ENCODE measurements at regions not wholly inside any gene's neighbourhood (a gene's known extent, or its start where the extent isn't known, plus 50 kb on each side); places are given as distances from the start of the nearest gene placed in this dataset.

DNA sequence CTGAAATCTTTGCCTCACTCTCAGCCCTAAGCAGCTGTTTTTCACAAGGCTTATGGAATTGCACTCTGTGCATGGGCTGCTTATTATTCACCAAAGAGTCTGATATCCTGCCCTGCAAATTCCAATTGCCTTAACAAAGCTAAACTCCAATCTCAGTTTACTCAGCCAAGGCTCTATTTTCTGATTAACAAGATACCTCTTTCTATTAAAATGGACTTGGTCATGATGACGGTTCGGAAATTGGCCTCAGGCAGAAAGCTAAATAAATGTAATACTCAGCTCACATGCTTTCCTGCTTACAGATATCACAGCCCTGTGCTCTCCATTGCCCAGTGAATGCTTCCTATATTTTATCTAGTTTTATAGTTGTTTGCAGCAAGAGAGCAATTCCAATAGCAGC is 1270.8 kb downstream of the PCDH9 start:
- no peaks in the 10 kb centered on the region for H3K27me3 ChIP-seq
- WGBS, 2 donors = 71 to 82% methylated on average over 2 of the region's 2 CpGs
- no peak for TF ChIP-seq POLR2A (IDR thresholded peaks at IDR 0.05)
- no peak for TF ChIP-seq EP300 (IDR thresholded peaks at IDR 0.05)
- TF ChIP-seq, protein P1, sequence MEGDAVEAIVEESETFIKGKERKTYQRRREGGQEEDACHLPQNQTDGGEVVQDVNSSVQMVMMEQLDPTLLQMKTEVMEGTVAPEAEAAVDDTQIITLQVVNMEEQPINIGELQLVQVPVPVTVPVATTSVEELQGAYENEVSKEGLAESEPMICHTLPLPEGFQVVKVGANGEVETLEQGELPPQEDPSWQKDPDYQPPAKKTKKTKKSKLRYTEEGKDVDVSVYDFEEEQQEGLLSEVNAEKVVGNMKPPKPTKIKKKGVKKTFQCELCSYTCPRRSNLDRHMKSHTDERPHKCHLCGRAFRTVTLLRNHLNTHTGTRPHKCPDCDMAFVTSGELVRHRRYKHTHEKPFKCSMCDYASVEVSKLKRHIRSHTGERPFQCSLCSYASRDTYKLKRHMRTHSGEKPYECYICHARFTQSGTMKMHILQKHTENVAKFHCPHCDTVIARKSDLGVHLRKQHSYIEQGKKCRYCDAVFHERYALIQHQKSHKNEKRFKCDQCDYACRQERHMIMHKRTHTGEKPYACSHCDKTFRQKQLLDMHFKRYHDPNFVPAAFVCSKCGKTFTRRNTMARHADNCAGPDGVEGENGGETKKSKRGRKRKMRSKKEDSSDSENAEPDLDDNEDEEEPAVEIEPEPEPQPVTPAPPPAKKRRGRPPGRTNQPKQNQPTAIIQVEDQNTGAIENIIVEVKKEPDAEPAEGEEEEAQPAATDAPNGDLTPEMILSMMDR (IDR thresholded peaks at IDR 0.05) = no peak
- H3K36me3 ChIP-seq = no peaks in the 10 kb centered on the region
- H3K27ac ChIP-seq = no peak overlapping the region
- H3K4me1 ChIP-seq = no peaks in the 10 kb centered on the region
- no peak for DNase-seq (ENCODE audit: low spot score in 2 of 2)
- H3K9me3 ChIP-seq = peaks cover 0 to 7% (median 3%) of the 10 kb centered on the region in 4 donors
- no peak overlapping the region for H3K4me3 ChIP-seq

DNA sequence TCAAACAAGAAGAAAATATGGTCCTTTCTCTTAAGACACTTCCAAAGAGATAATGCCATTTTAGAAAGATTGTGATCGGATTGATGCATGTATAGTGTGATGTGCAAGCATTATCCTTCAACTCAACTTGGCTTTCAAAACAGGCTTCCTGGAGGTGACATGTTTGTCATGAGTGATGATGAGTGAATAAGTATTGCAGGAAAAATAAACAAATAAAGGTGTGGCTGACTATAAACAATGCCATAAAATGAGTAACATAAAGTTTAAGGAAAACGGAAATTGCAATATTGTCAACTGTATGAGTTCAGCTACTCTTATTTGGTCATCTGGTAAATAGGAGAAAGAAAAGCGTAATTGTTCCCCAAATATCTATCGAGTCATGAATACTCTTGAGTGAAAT is 1283.7 kb downstream of the PCDH9 start:
- no peak for DNase-seq (ENCODE audit: low spot score in 2 of 2)
- Histone ChIP-seq H3K27ac (no peak overlapping the region), H3K9me3 (no peaks in the 10 kb centered on the region), H3K27me3 (no peaks in the 10 kb centered on the region), H3K4me1 (peaks cover 0 to 4% (median 0%) of the 10 kb centered on the region in 4 donors), H3K36me3 (no peaks in the 10 kb centered on the region), H3K4me3 (no peak overlapping the region)
- TF ChIP-seq POLR2A (IDR thresholded peaks at IDR 0.05) (no peak), EP300 (IDR thresholded peaks at IDR 0.05) (no peak)
- TF ChIP-seq, protein P1 (IDR thresholded peaks at IDR 0.05) = no peak
- 80 to 92% methylated on average over 4 of the region's 4 CpGs for WGBS, 2 donors

DNA sequence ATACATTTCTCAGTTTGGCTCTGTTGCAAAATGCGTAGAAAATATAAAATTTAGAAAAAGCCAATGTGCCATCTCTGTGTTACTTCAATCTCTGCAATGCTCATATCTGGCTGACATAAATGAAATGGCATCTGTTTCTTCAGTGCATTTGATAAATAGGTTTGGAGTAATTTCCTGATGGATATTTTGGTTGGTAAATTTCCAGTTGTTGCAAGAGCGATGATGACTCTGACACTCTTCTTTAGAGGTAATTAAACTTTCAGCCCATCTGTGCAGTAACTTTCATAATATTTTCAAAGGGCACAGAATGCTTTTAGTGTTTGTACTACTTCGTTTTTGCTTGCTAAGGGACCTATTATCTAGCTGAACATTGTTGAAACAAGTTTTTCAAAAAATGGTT is 1286.4 kb downstream of the PCDH9 start:
- no peak for DNase-seq (ENCODE audit: low spot score in 2 of 2)
- Histone ChIP-seq H3K9me3 (no peaks in the 10 kb centered on the region), H3K27me3 (no peaks in the 10 kb centered on the region), H3K4me3 (no peak overlapping the region), H3K27ac (no peak overlapping the region), H3K36me3 (no peaks in the 10 kb centered on the region), H3K4me1 (peaks cover 0 to 4% (median 0%) of the 10 kb centered on the region in 4 donors)
- WGBS, 2 donors = 45 to 55% methylated on average over 3 of the region's 3 CpGs
- no peak for TF ChIP-seq POLR2A (IDR thresholded peaks at IDR 0.05)
- peak in 1 of 2 donors; percentile 7 for TF ChIP-seq EP300 (IDR thresholded peaks at IDR 0.05)
- TF ChIP-seq, protein P1 (IDR thresholded peaks at IDR 0.05) = no peak

DNA sequence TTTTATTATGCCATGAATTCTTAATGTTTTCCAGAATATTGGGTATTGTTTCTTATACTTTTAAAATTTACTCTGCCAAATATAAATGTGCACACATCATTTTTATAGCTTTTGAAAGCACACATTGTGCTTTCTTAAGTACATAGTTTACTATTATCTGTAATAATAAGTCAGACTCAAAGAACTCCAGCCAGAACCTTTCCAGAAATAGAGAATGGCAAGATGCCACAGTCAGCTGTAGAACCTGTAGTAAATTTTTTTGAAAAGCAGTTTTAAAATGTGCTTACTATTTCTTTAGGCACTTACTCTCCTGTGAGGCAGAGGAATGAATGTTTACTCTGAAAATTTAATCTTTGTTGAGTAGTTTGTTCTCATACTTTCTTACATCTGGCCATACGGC is 1287.1 kb downstream of the PCDH9 start:
- H3K4me3 ChIP-seq = no peak overlapping the region
- no peaks in the 10 kb centered on the region for H3K36me3 ChIP-seq
- H3K4me1 ChIP-seq = peaks cover 0 to 4% (median 0%) of the 10 kb centered on the region in 4 donors
- H3K27me3 ChIP-seq = no peaks in the 10 kb centered on the region
- TF ChIP-seq POLR2A (IDR thresholded peaks at IDR 0.05) = no peak
- TF ChIP-seq, protein P1 (IDR thresholded peaks at IDR 0.05) = no peak
- TF ChIP-seq EP300 (IDR thresholded peaks at IDR 0.05) = no peak
- no peaks in the 10 kb centered on the region for H3K9me3 ChIP-seq
- no peak for DNase-seq (ENCODE audit: low spot score in 2 of 2)
- 68 to 72% methylated on average over 1 of the region's 1 CpG for WGBS, 2 donors
- H3K27ac ChIP-seq = no peak overlapping the region

DNA sequence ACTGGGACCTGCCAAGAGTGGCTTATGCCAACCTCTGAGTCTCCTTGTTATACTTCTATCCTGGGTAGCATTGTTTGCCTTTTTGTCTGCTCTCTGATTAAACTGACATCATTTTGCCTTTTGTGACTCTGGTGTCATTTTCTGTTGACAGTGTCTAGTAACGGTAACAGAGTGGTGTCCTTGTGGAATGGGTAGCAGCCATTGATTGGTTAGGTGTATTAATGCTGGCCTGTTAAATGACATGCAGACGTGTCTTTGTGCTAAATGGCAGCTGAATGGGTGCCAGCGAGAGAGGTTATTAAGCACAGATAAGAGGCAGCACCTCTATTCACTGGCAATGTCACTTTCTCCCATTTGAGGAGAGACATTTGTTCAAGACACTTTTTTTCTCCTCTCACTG is 1289.4 kb downstream of the PCDH9 start:
- Histone ChIP-seq H3K4me3 (no peak overlapping the region), H3K9me3 (no peaks in the 10 kb centered on the region), H3K27me3 (no peaks in the 10 kb centered on the region), H3K36me3 (no peaks in the 10 kb centered on the region), H3K4me1 (peaks cover 0 to 4% (median 0%) of the 10 kb centered on the region in 4 donors), H3K27ac (no peak overlapping the region)
- no peak for DNase-seq (ENCODE audit: low spot score in 2 of 2)
- TF ChIP-seq, protein P1 (IDR thresholded peaks at IDR 0.05) = no peak
- TF ChIP-seq EP300 (IDR thresholded peaks at IDR 0.05) (no peak), POLR2A (IDR thresholded peaks at IDR 0.05) (no peak)
- 55 to 78% methylated on average over 3 of the region's 3 CpGs for WGBS, 2 donors
